M059J (cell line): ENCODE measurements at regions not wholly inside any gene's neighbourhood (a gene's known extent, or its start where the extent isn't known, plus 50 kb on each side); places are given as distances from the start of the nearest gene placed in this dataset.

Source experiments
- DNase-seq: peaks from one replicate; pipeline ENCODE4 v3.0.0-alpha.2; 2012; ENCODE audit warnings: low read depth

DNA sequence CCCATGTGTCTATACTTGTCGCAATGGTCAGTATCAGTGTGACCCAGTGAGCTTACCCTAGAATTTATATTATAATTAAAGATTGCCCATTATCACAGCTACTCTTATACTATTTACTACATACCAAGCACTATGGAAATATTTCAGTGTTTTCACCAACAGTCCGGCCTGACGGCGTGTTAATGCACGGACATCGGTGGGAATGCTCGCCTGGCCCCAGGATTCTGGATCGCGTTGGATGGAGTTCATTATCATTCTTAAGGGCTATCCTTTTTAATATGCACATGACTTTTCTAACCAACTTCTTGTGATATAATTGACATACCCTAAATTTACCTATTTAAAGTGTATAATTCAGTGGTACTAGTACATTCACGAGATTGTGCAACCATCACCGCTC lies 51.8 kb upstream of the AFDN start:
- no peak for DNase-seq

DNA sequence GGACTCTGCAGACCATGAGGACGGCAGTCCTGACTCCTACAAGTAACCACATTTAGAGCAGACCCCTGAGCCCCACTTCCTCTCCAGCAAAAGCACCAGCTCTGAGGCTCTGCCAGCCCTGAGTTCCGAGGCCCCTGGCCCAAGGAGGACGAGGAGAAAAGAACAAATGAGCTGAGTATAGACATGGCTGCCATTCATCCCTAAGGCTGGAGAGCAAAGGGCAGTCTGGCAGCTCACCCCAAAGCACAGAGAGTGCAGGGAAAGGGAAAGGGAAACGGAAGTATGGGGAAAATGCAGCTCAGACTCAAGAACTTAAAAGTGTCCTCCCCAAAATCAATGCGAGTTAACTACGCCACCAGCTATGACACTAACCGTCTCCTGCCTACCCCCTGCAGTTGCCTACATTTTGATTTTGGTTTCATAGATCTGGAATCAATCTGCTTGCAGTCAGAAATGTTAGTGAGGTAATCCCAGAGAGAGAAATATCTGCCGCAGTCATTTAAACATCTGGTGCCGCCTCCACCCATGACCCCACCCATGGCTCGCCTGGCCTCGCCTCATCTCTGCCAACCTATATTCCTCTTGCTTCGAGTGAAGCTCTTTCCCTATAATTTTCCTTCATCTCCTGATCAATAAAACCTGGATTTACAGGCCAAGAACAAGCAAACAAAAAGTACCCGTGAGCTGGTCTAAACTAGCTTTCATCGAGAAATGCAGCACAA lies 49.6 kb upstream of the AFDN start:
- DNase-seq = no peak
